DOHH2 (cell line): ENCODE measurements at regions not wholly inside any gene's neighbourhood (a gene's known extent, or its start where the extent isn't known, plus 50 kb on each side); places are given as distances from the start of the nearest gene placed in this dataset.

Experiments used
- CTCF ChIP-seq: fragments of 200-600 bp; sonication (generic); IDR thresholded peaks from one replicate; pipeline ENCODE4 v1.5.1; 2014; ENCODE audit warnings: antibody characterized with exemption, mild to moderate bottlenecking, low read depth, low read length; ENCODE audit not compliant: poor library complexity, severe bottlenecking
- EZH2phosphoT487 ChIP-seq: fragments of 200-600 bp; sonication (generic); IDR thresholded peaks from 2 replicates; pipeline ENCODE4 v1.6.1; 2017; ENCODE audit warnings: borderline replicate concordance, mild to moderate bottlenecking, antibody characterized with exemption, low read length, moderate library complexity, mixed read lengths

- TF ChIP-seq CTCF (no peak), EZH2phosphoT487 (no peak)
Measured at GRCh38 chr3:117308353-117308752, 598.8 kb downstream of the TUSC7 start.
